ENCODE measurements at regions not wholly inside any gene's neighbourhood (a gene's known extent, or its start where the extent isn't known, plus 50 kb on each side); places are given as distances from the start of the nearest gene placed in this dataset.

- no peak for DNase-seq
Observed at GRCh38 chr4:13782231-13782630, 154.7 kb upstream of the BOD1L1 start.

GRCh38 chr4:13783800-13784411, 156.4 kb upstream of the BOD1L1 start:
- Histone ChIP-seq H3K4ac (ENCODE audit: low read depth, low read length) (no peak overlapping the region), H3K27ac (ENCODE audit: low read depth, low read length) (no peak overlapping the region), H3K79me1 (ENCODE audit: low read length) (no peaks in the 10 kb centered on the region), H3K36me3 (ENCODE audit: control insufficient read depth in 1 of 2, insufficient read depth in 2 of 2, low read length in 2 of 2) (no peaks in the 10 kb centered on the region), H4K12ac (ENCODE audit: low read depth, low read length) (no peak overlapping the region), H2BK120ac (ENCODE audit: insufficient read depth, low read length, poor library complexity) (no peak overlapping the region), H4K8ac (ENCODE audit: low read depth, low read length) (no peak overlapping the region), H3K79me2 (ENCODE audit: control insufficient read depth, insufficient read depth, low read length, poor library complexity) (no peaks in the 10 kb centered on the region), H3K14ac (ENCODE audit: low read length) (no peak overlapping the region), H3K4me2 (ENCODE audit: low read length) (no peak overlapping the region), H3K23ac (ENCODE audit: low read length) (no peak overlapping the region), H4K91ac (ENCODE audit: low read depth, low read length) (no peak overlapping the region), H3K4me3 (ENCODE audit: low read depth, low read length) (no peak overlapping the region), H2AFZ (ENCODE audit: insufficient read depth, low read length, poor library complexity) (no peak overlapping the region), H3K27me3 (ENCODE audit: insufficient read depth, low read length) (no peaks in the 10 kb centered on the region), H2BK5ac (ENCODE audit: low read depth, low read length, poor library complexity) (no peak overlapping the region), H2BK12ac (ENCODE audit: low read length) (no peak overlapping the region), H2AK5ac (ENCODE audit: low read length) (no peak overlapping the region), H3K9me3 (ENCODE audit: insufficient read depth, low read depth, low read length) (no peaks in the 10 kb centered on the region), H3K18ac (ENCODE audit: low read length) (no peak overlapping the region), H3K4me1 (ENCODE audit: control insufficient read depth in 1 of 2, insufficient read depth in 2 of 2, low read length in 2 of 2) (no peaks in the 10 kb centered on the region), H3K9ac (ENCODE audit: low read length) (no peak overlapping the region)
- WGBS (ENCODE audit: extremely low coverage, insufficient coverage, insufficient read length): no CpG with 5 or more reads among the region's 8 CpGs
- DNase-seq: no peak

More at GRCh38 chr4:13782231-13782630, 154.7 kb upstream of the BOD1L1 start:
- H4K91ac ChIP-seq (ENCODE audit: low read depth, low read length): no peak overlapping the region
- no peak overlapping the region for H3K4me2 ChIP-seq (ENCODE audit: low read length)
- H2BK12ac ChIP-seq (ENCODE audit: low read length): no peak overlapping the region
- no peak overlapping the region for H3K4ac ChIP-seq (ENCODE audit: low read depth, low read length)
- no peaks in the 10 kb centered on the region for H3K36me3 ChIP-seq (ENCODE audit: control insufficient read depth in 1 of 2, insufficient read depth in 2 of 2, low read length in 2 of 2)
- H3K9ac ChIP-seq (ENCODE audit: low read length): no peak overlapping the region
- no peak overlapping the region for H3K23ac ChIP-seq (ENCODE audit: low read length)
- H2BK120ac ChIP-seq (ENCODE audit: insufficient read depth, low read length, poor library complexity): no peak overlapping the region
- no peak overlapping the region for H3K4me3 ChIP-seq (ENCODE audit: low read depth, low read length)
- H2AK5ac ChIP-seq (ENCODE audit: low read length): no peak overlapping the region
- H4K8ac ChIP-seq (ENCODE audit: low read depth, low read length): no peak overlapping the region
- H3K14ac ChIP-seq (ENCODE audit: low read length): no peak overlapping the region
- no peaks in the 10 kb centered on the region for H3K9me3 ChIP-seq (ENCODE audit: insufficient read depth, low read depth, low read length)
- no peak overlapping the region for H2AFZ ChIP-seq (ENCODE audit: insufficient read depth, low read length, poor library complexity)
- no peaks in the 10 kb centered on the region for H3K79me2 ChIP-seq (ENCODE audit: control insufficient read depth, insufficient read depth, low read length, poor library complexity)
- H3K79me1 ChIP-seq (ENCODE audit: low read length): no peaks in the 10 kb centered on the region
- no peaks in the 10 kb centered on the region for H3K27me3 ChIP-seq (ENCODE audit: insufficient read depth, low read length)
- no CpG with 5 or more reads among the region's 2 CpGs for WGBS (ENCODE audit: extremely low coverage, insufficient coverage, insufficient read length)
- no peak overlapping the region for H3K27ac ChIP-seq (ENCODE audit: low read depth, low read length)
- H2BK5ac ChIP-seq (ENCODE audit: low read depth, low read length, poor library complexity): no peak overlapping the region
- no peak overlapping the region for H3K18ac ChIP-seq (ENCODE audit: low read length)
- no peaks in the 10 kb centered on the region for H3K4me1 ChIP-seq (ENCODE audit: control insufficient read depth in 1 of 2, insufficient read depth in 2 of 2, low read length in 2 of 2)
- H4K12ac ChIP-seq (ENCODE audit: low read depth, low read length): no peak overlapping the region

GRCh38 chr4:13793020-13793710, 165.6 kb upstream of the BOD1L1 start:
- Histone ChIP-seq H4K8ac (ENCODE audit: low read depth, low read length) (no peak overlapping the region), H3K27me3 (ENCODE audit: insufficient read depth, low read length) (no peaks in the 10 kb centered on the region), H3K14ac (ENCODE audit: low read length) (no peak overlapping the region), H3K27ac (ENCODE audit: low read depth, low read length) (no peak overlapping the region), H2AFZ (ENCODE audit: insufficient read depth, low read length, poor library complexity) (no peak overlapping the region), H3K36me3 (ENCODE audit: control insufficient read depth in 1 of 2, insufficient read depth in 2 of 2, low read length in 2 of 2) (no peaks in the 10 kb centered on the region), H3K4ac (ENCODE audit: low read depth, low read length) (no peak overlapping the region), H3K23ac (ENCODE audit: low read length) (no peak overlapping the region), H3K9me3 (ENCODE audit: insufficient read depth, low read depth, low read length) (peaks cover 3% of the 10 kb centered on the region), H3K79me1 (ENCODE audit: low read length) (no peaks in the 10 kb centered on the region), H2AK5ac (ENCODE audit: low read length) (no peak overlapping the region), H3K79me2 (ENCODE audit: control insufficient read depth, insufficient read depth, low read length, poor library complexity) (no peaks in the 10 kb centered on the region), H4K91ac (ENCODE audit: low read depth, low read length) (no peak overlapping the region), H4K12ac (ENCODE audit: low read depth, low read length) (no peak overlapping the region), H3K4me1 (ENCODE audit: control insufficient read depth in 1 of 2, insufficient read depth in 2 of 2, low read length in 2 of 2) (no peaks in the 10 kb centered on the region), H2BK12ac (ENCODE audit: low read length) (no peak overlapping the region), H2BK120ac (ENCODE audit: insufficient read depth, low read length, poor library complexity) (no peak overlapping the region), H3K18ac (ENCODE audit: low read length) (no peak overlapping the region), H2BK5ac (ENCODE audit: low read depth, low read length, poor library complexity) (no peak overlapping the region), H3K9ac (ENCODE audit: low read length) (no peak overlapping the region), H3K4me2 (ENCODE audit: low read length) (no peak overlapping the region), H3K4me3 (ENCODE audit: low read depth, low read length) (no peak overlapping the region)
- DNase-seq: no peak
- no CpG with 5 or more reads among the region's 5 CpGs for WGBS (ENCODE audit: extremely low coverage, insufficient coverage, insufficient read length)

- Histone ChIP-seq H2AFZ (ENCODE audit: insufficient read depth, low read length, poor library complexity) (no peak overlapping the region), H4K91ac (ENCODE audit: low read depth, low read length) (no peak overlapping the region), H2BK5ac (ENCODE audit: low read depth, low read length, poor library complexity) (no peak overlapping the region), H3K14ac (ENCODE audit: low read length) (no peak overlapping the region), H3K79me2 (ENCODE audit: control insufficient read depth, insufficient read depth, low read length, poor library complexity) (no peaks in the 10 kb centered on the region), H2BK12ac (ENCODE audit: low read length) (no peak overlapping the region), H3K27me3 (ENCODE audit: insufficient read depth, low read length) (no peaks in the 10 kb centered on the region), H3K23ac (ENCODE audit: low read length) (no peak overlapping the region), H3K79me1 (ENCODE audit: low read length) (no peaks in the 10 kb centered on the region), H3K27ac (ENCODE audit: low read depth, low read length) (no peak overlapping the region), H3K36me3 (ENCODE audit: control insufficient read depth in 1 of 2, insufficient read depth in 2 of 2, low read length in 2 of 2) (no peaks in the 10 kb centered on the region), H4K8ac (ENCODE audit: low read depth, low read length) (no peak overlapping the region), H3K4ac (ENCODE audit: low read depth, low read length) (no peak overlapping the region), H3K4me2 (ENCODE audit: low read length) (no peak overlapping the region), H3K4me3 (ENCODE audit: low read depth, low read length) (no peak overlapping the region), H3K18ac (ENCODE audit: low read length) (no peak overlapping the region), H3K4me1 (ENCODE audit: control insufficient read depth in 1 of 2, insufficient read depth in 2 of 2, low read length in 2 of 2) (no peaks in the 10 kb centered on the region), H3K9me3 (ENCODE audit: insufficient read depth, low read depth, low read length) (peaks cover 6% of the 10 kb centered on the region), H4K12ac (ENCODE audit: low read depth, low read length) (no peak overlapping the region), H2BK120ac (ENCODE audit: insufficient read depth, low read length, poor library complexity) (no peak overlapping the region), H2AK5ac (ENCODE audit: low read length) (no peak overlapping the region), H3K9ac (ENCODE audit: low read length) (no peak overlapping the region)
- DNase-seq: no peak
- WGBS (ENCODE audit: extremely low coverage, insufficient coverage, insufficient read length): no CpG with 5 or more reads among the region's 2 CpGs
Observed at GRCh38 chr4:13794819-13795565, 167.5 kb upstream of the BOD1L1 start.

Measured in trophoblast cell (in vitro differentiated cells and primary cell).